GM21515 (cell line): ENCODE measurements at regions not wholly inside any gene's neighbourhood (a gene's known extent, or its start where the extent isn't known, plus 50 kb on each side); places are given as distances from the start of the nearest gene placed in this dataset.

ENCODE experiments used
- ATAC-seq: cut with Tn5 transposase; IDR thresholded peaks from one replicate; pipeline ENCODE4 v1.9.1; 2021; ENCODE audit not compliant: unreplicated experiment

- ATAC-seq = no peak
Measured at GRCh38 chr1:109827466-109827865, 63.7 kb upstream of the EPS8L3 start.

- ATAC-seq = no peak
Measured at GRCh38 chr1:109826930-109827349, 63.2 kb upstream of the EPS8L3 start.

GRCh38 chr1:109826446-109826845 is 62.7 kb upstream of the EPS8L3 start:
- ATAC-seq = no peak

GRCh38 chr1:109824349-109825115 is 60.8 kb upstream of the EPS8L3 start:
- no peak for ATAC-seq

GRCh38 chr1:109823543-109824348 is 60.0 kb upstream of the EPS8L3 start:
- no peak for ATAC-seq

GRCh38 chr1:109822749-109823542 is 59.2 kb upstream of the EPS8L3 start:
- no peak for ATAC-seq

- ATAC-seq = no peak
Measured at GRCh38 chr1:109821831-109822745, 58.4 kb upstream of the EPS8L3 start.

GRCh38 chr1:109821221-109821669 is 57.5 kb upstream of the EPS8L3 start:
- ATAC-seq = no peak

GRCh38 chr1:109819906-109820305 is 56.2 kb upstream of the EPS8L3 start:
- no peak for ATAC-seq

- no peak for ATAC-seq
Measured at GRCh38 chr1:109818988-109819764, 55.5 kb upstream of the EPS8L3 start.

GRCh38 chr1:109818271-109818987 is 54.7 kb upstream of the EPS8L3 start:
- ATAC-seq = no peak

- no peak for ATAC-seq
Measured at GRCh38 chr1:109817881-109818270, 54.2 kb upstream of the EPS8L3 start.

- ATAC-seq = no peak
Measured at GRCh38 chr1:109816975-109817535, 53.3 kb upstream of the EPS8L3 start.

GRCh38 chr1:109816175-109816811 is 52.6 kb upstream of the EPS8L3 start:
- peak; percentile 89 for ATAC-seq

- ATAC-seq = no peak
Measured at GRCh38 chr1:109815809-109816174, 52.1 kb upstream of the EPS8L3 start.

GRCh38 chr1:109814993-109815786 is 51.5 kb upstream of the EPS8L3 start:
- no peak for ATAC-seq

- no peak for ATAC-seq
Measured at GRCh38 chr1:109814223-109814622, 50.5 kb upstream of the EPS8L3 start.
